K562 (cell line): ENCODE measurements at regions not wholly inside any gene's neighbourhood (a gene's known extent, or its start where the extent isn't known, plus 50 kb on each side); places are given as distances from the start of the nearest gene placed in this dataset.

ENCODE experiments used
- ATAC-seq: fragments of 200-7000 bp; cut with Tn5 transposase; 3 replicates; pipeline ENCODE4 v1.9.1; 2020; ENCODE audit warnings: moderate library complexity
- BruUV-seq: library from RNA; stranded (reverse); fragments of 400-500 nt; replicated peaks from 2 replicates; lab custom pipeline; 2021; lab: Mats Ljungman, UMichigan
- CTCF ChIA-PET: fragments of 300-600 bp; formaldehyde crosslinking; extraction: SDS; loops from one replicate; lab custom pipeline; 2021; ENCODE audit warnings: low intra/inter-chr PET ratio; lab: Yijun Ruan, JAX
- POLR2A ChIA-PET: fragments of 300-600, 350-650 bp; sonication (Branson Sonifier 250); formaldehyde crosslinking; extraction: SDS; loops from one replicate; lab custom pipeline; 2021; ENCODE audit warnings: antibody characterized with exemption, inconsistent platforms; lab: Yijun Ruan, JAX
- DNase-seq, 4 experiments: peaks; one replicate each; pipeline versions ENCODE4 v3.0.0 to v3.0.0-alpha.2; 2011 to 2018; ENCODE audit warnings: low spot score in 3 of 4, mixed read lengths in 3 of 4; ENCODE audit errors: extremely low read depth in 1 of 4
- FAIRE-seq: peaks from 2 replicates; lab custom pipeline; 2011; peaks lifted over from hg19 to GRCh38; lab: Jason Lieb, UNC
- H2AFZ ChIP-seq: 2 replicates; pipeline ENCODE4 v1.6.0; 2011; ENCODE audit warnings: low read depth, low read length, control low read depth, inconsistent platforms
- H3K27ac ChIP-seq: fragments of 200-600 bp; 3 replicates; pipeline ENCODE4 v1.8.0; 2011; ENCODE audit warnings: low read depth, mild to moderate bottlenecking, control low read depth, inconsistent platforms, low read length, moderate library complexity, mixed read lengths; ENCODE audit errors: extremely low read depth
- H3K27me3 ChIP-seq, 2 experiments: fragments of 300-600 bp in 1 of 2; 2 replicates in 1 of 2; 3 replicates in 1 of 2; pipeline versions ENCODE4 v1.6.0 to v1.8.0; 2011; ENCODE audit warnings: inconsistent platforms in 2 of 2, low read length in 2 of 2, mild to moderate bottlenecking in 1 of 2, mixed read lengths in 1 of 2, moderate library complexity in 1 of 2; ENCODE audit not compliant: control insufficient read depth in 2 of 2, insufficient read depth in 2 of 2
- H3K36me3 ChIP-seq: fragments of 300-600 bp; 3 replicates; pipeline ENCODE4 v1.8.0; 2011; ENCODE audit warnings: mild to moderate bottlenecking, low read length, inconsistent platforms; ENCODE audit not compliant: control insufficient read depth, insufficient read depth
- H3K4me1 ChIP-seq, 2 experiments: fragments of 200-600 bp in 1 of 2; replicated peaks in 1 of 2; 2 replicates in 1 of 2; 3 replicates in 1 of 2; pipeline versions ENCODE4 v1.5.1 to v1.8.0; 2011; ENCODE audit warnings: inconsistent platforms in 2 of 2, low read length in 2 of 2, mild to moderate bottlenecking in 1 of 2, mixed read lengths in 1 of 2, moderate library complexity in 1 of 2; ENCODE audit not compliant: control insufficient read depth in 2 of 2, insufficient read depth in 2 of 2
- H3K4me2 ChIP-seq: 2 replicates; pipeline ENCODE4 v1.6.1; 2011; ENCODE audit warnings: low read length, control low read depth, inconsistent platforms, mixed read lengths; ENCODE audit not compliant: insufficient read depth
- H3K4me3 ChIP-seq: fragments of 200-600 bp; sonication (generic), shearing (Covaris generic); 2 replicates; pipeline ENCODE4 v1.5.1; 2016; ENCODE audit warnings: control low read depth, inconsistent platforms
- H3K79me2 ChIP-seq: fragments of 200-600 bp; 3 replicates; pipeline ENCODE4 v1.8.0; 2011; ENCODE audit warnings: low read length, inconsistent platforms; ENCODE audit not compliant: control insufficient read depth, insufficient read depth
- H3K9ac ChIP-seq, 2 experiments: 2 replicates each; pipeline versions ENCODE4 v1.6.0 to v1.6.1; 2011; ENCODE audit warnings: low read depth in 2 of 2, low read length in 2 of 2, control low read depth in 1 of 2, inconsistent platforms in 1 of 2, mild to moderate bottlenecking in 1 of 2, mixed read lengths in 1 of 2; ENCODE audit not compliant: insufficient read depth in 1 of 2
- H3K9me1 ChIP-seq: one replicate; pipeline ENCODE4 v1.6.0; 2011; ENCODE audit warnings: inconsistent platforms, mild to moderate bottlenecking, low read length, moderate library complexity; ENCODE audit not compliant: control insufficient read depth, insufficient read depth
- H3K9me3 ChIP-seq: replicated peaks from 2 replicates; pipeline ENCODE4 v1.5.1; 2011; ENCODE audit warnings: low read depth, low read length, inconsistent platforms; ENCODE audit not compliant: control insufficient read depth, insufficient read depth
- H4K20me1 ChIP-seq: replicated peaks from 2 replicates; pipeline ENCODE4 v1.6.1; 2011; ENCODE audit warnings: low read length, inconsistent platforms, mixed read lengths; ENCODE audit not compliant: control insufficient read depth, insufficient read depth
- CBFA2T2 ChIP-seq: fragments of 450-650 bp; conservative IDR thresholded peaks from 2 replicates; pipeline ENCODE4 v1.6.1; 2017; ENCODE audit warnings: mild to moderate bottlenecking
- CEBPG ChIP-seq, 3 experiments: fragments of 200-800 bp in 1 of 3; sonication (Bioruptor generic) in 1 of 3; sonication (generic) in 1 of 3; formaldehyde crosslinking in 1 of 3; IDR thresholded peaks in 2 of 3; conservative IDR thresholded peaks in 1 of 3; 2 replicates each; pipeline versions ENCODE4 v1.6.1 to v1.8.0; 2016 to 2022; ENCODE audit warnings: missing compliant biosample characterization in 2 of 3, missing genetic modification characterization in 2 of 3, mild to moderate bottlenecking in 1 of 3, missing genetic modification reagents in 1 of 3
- MEF2A ChIP-seq: IDR thresholded peaks from 2 replicates; pipeline ENCODE4 v1.6.1; 2011; ENCODE audit warnings: low read depth, mild to moderate bottlenecking, low read length, moderate library complexity; ENCODE audit not compliant: control insufficient read depth
- MIER1 ChIP-seq: fragments of 450-650 bp; IDR thresholded peaks from 2 replicates; pipeline ENCODE4 v1.6.1; 2016; ENCODE audit warnings: antibody characterized with exemption, mild to moderate bottlenecking, low read depth
- MITF ChIP-seq: IDR thresholded peaks from 2 replicates; pipeline ENCODE4 v1.6.1; 2014; ENCODE audit warnings: antibody characterized with exemption
- NONO ChIP-seq, 2 experiments: fragments of 200-400 bp in 1 of 2; fragments of 450-650 bp in 1 of 2; formaldehyde crosslinking in 1 of 2; IDR thresholded peaks; 2 replicates each; pipeline ENCODE4 v1.6.1; 2017; ENCODE audit warnings: low read depth in 2 of 2, mild to moderate bottlenecking in 2 of 2, moderate library complexity in 2 of 2, low read length in 1 of 2
- PURB ChIP-seq: sonication (generic); formaldehyde crosslinking; IDR thresholded peaks from 2 replicates; pipeline ENCODE4 v1.9.0; 2021; ENCODE audit warnings: low read depth, mild to moderate bottlenecking, missing genetic modification reagents
- RFX1 ChIP-seq: fragments of 450-650 bp; IDR thresholded peaks from 2 replicates; pipeline ENCODE4 v1.6.1; 2016; ENCODE audit warnings: mild to moderate bottlenecking, moderate library complexity
- RFX7 ChIP-seq: fragments of 250-450 bp; sonication (Bioruptor Pico); IDR thresholded peaks from 2 replicates; pipeline ENCODE4 v1.5.1; 2021; ENCODE audit warnings: mild to moderate bottlenecking
- SMAD1 ChIP-seq: fragments of 150-350 bp; IDR thresholded peaks from 2 replicates; pipeline ENCODE4 v1.6.1; 2014; ENCODE audit warnings: low read length, low read depth; ENCODE audit not compliant: partially characterized antibody
- SMAD3 ChIP-seq: fragments of 450-650 bp; formaldehyde crosslinking; conservative IDR thresholded peaks from 2 replicates; pipeline ENCODE4 v1.4.0; 2020; ENCODE audit warnings: mild to moderate bottlenecking
- THAP12 ChIP-seq: fragments of 250-450 bp; sonication (Bioruptor Pico); IDR thresholded peaks from 2 replicates; pipeline ENCODE4 v1.9.0; 2021; ENCODE audit warnings: mild to moderate bottlenecking, inconsistent platforms
- XRCC5 ChIP-seq: fragments of 200-400 bp; formaldehyde crosslinking; IDR thresholded peaks from 2 replicates; pipeline ENCODE4 v1.6.1; 2017; ENCODE audit warnings: low read depth, mild to moderate bottlenecking, low read length
- ZBTB49 ChIP-seq: sonication (generic); formaldehyde crosslinking; IDR thresholded peaks from 2 replicates; pipeline ENCODE4 v1.8.0; 2022; ENCODE audit warnings: missing genetic modification reagents, mild to moderate bottlenecking, borderline replicate concordance
- ZNF12 ChIP-seq: sonication (generic); formaldehyde crosslinking; IDR thresholded peaks from 2 replicates; pipeline ENCODE4 v1.4.0; 2020; ENCODE audit warnings: mild to moderate bottlenecking, missing genetic modification reagents
- ZNF174 ChIP-seq: fragments of 250-450 bp; sonication (Bioruptor Pico); IDR thresholded peaks from 2 replicates; pipeline ENCODE4 v1.4.0; 2020; ENCODE audit warnings: mild to moderate bottlenecking
- ZNF224 ChIP-seq: sonication (generic); formaldehyde crosslinking; IDR thresholded peaks from 2 replicates; pipeline ENCODE4 v1.8.0; 2022; ENCODE audit warnings: mild to moderate bottlenecking, missing genetic modification reagents
- ZNF561 ChIP-seq: fragments of 450-650 bp; formaldehyde crosslinking; conservative IDR thresholded peaks from 2 replicates; pipeline ENCODE4 v1.4.0; 2020; ENCODE audit warnings: mild to moderate bottlenecking, moderate library complexity
- WGBS: fragments of 100-300 bp; shearing (Covaris generic); methylation state at CpG from one replicate; pipeline ENCODE4 v1.1.6; 2016; ENCODE audit warnings: low coverage, mixed read lengths; ENCODE audit not compliant: insufficient coverage; ENCODE audit errors: missing lambda C conversion rate; 5-methylcytosine and 5-hydroxymethylcytosine counted together
- in situ Hi-C: fragments of 300-500 bp; cut with MboI; formaldehyde crosslinking; loops from 4 replicates; pipeline ENCODE4 v1.15.0; 2018; ENCODE audit warnings: inconsistent platforms, mixed read lengths
- intact Hi-C: fragments of 100-400 bp; cut with micrococcal nuclease; formaldehyde crosslinking; loops from 2 replicates; pipeline ENCODE4 v1.14.2; 2022

- H2AFZ ChIP-seq = no peak overlapping the region
- CTCF ChIA-PET = no interaction called here
- H3K4me3 ChIP-seq = no peak overlapping the region
- WGBS = under 1% methylated on average over 12 of the region's 12 CpGs
- POLR2A ChIA-PET = interaction anchor here (0.6 to 1.2 kb wide), 2 partner anchors 15 to 18 kb away, joined by 3 to 4 read pairs; no protein-coding TSS in a partner anchor
- in situ Hi-C loops (no loop called here), intact Hi-C loops (no loop called here)
- no peak overlapping the region for H3K27ac ChIP-seq
- H3K4me2 ChIP-seq = no peak overlapping the region
- no peaks in the 10 kb centered on the region for H4K20me1 ChIP-seq
- H3K9ac ChIP-seq = no peak overlapping the region
- BruUV-seq = no TSS peak
- H3K27me3 ChIP-seq = peaks cover 0 to 3% of the 10 kb centered on the region in 2 experiments; a peak in 2 of 5 replicates
- H3K4me1 ChIP-seq = no peaks in the 10 kb centered on the region; a peak in 1 of 5 replicates
- no peaks in the 10 kb centered on the region for H3K36me3 ChIP-seq
- ATAC-seq (no peak), DNase-seq (no peak), FAIRE-seq (no peak)
- H3K79me2 ChIP-seq = no peaks in the 10 kb centered on the region
- no peaks in the 10 kb centered on the region for H3K9me1 ChIP-seq
- H3K9me3 ChIP-seq = no peaks in the 10 kb centered on the region
- TF ChIP-seq NONO (IDR thresholded peaks at IDR 0.05; ENCODE audit: low read depth in 2 of 2, low read length in 1 of 2) = no peak
- no peak for TF ChIP-seq ZBTB49 (CRISPR knock-in tag)
- no peak for TF ChIP-seq ZNF561 (CRISPR knock-in tag)
- no peak for TF ChIP-seq MITF
- TF ChIP-seq XRCC5 = no peak
- no peak for TF ChIP-seq PURB (CRISPR knock-in tag)
- TF ChIP-seq SMAD1 = no peak
- no peak for TF ChIP-seq CEBPG (CRISPR knock-in tag; IDR thresholded peaks at IDR 0.05)
- no peak for TF ChIP-seq CEBPG (tag; conservative IDR thresholded peaks at IDR 0.05 in 1 of 2, IDR thresholded peaks at IDR 0.05 in 1 of 2)
- no peak for TF ChIP-seq ZNF12 (CRISPR knock-in tag)
- TF ChIP-seq ZNF224 = no peak
- no peak for TF ChIP-seq ZNF174 (CRISPR knock-in tag)
- no peak for TF ChIP-seq MIER1
- no peak for TF ChIP-seq RFX1
- TF ChIP-seq CBFA2T2 = no peak
- TF ChIP-seq SMAD3 = no peak
- TF ChIP-seq RFX7 (CRISPR knock-in tag) = no peak
- TF ChIP-seq THAP12 = no peak
- no peak for TF ChIP-seq MEF2A
These were observed 1476.5 kb downstream of the TBC1D22A start for GRCh38 chr22:48238966-48239365.
